ENCODE measurements at regions not wholly inside any gene's neighbourhood (a gene's known extent, or its start where the extent isn't known, plus 50 kb on each side); places are given as distances from the start of the nearest gene placed in this dataset.

DNA sequence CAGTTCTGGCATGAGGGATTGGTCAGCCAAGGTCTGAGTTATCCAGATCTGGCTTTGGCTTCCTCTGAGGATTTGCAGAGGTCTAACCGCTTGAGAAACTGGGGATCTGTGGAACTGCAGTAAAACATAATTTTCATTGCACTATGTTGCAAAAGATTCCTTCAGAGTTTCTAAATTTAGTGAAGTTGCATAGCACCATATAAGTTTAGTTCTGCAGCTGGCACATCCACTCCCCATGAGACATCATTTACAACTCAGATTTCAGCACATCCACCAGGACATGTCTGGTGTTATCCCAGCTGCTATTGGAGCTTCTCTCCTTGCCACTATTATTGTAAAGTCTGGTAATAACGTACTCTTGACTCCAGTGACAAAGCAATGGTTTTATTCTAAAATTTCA lies 181.5 kb downstream of the CWF19L2 start:
- Histone ChIP-seq H2BK120ac (ENCODE audit: low read depth, low read length) (no peak overlapping the region), H3K23ac (ENCODE audit: low read length) (no peak overlapping the region), H3K9ac (ENCODE audit: low read length) (no peak overlapping the region), H2BK15ac (replicated peaks; ENCODE audit: low read depth) (peak overlapping the region; percentile 13), H3K79me2 (ENCODE audit: control insufficient read depth, insufficient read depth, low read length) (no peaks in the 10 kb centered on the region), H2BK5ac (ENCODE audit: low read length) (no peak overlapping the region), H3K18ac (ENCODE audit: low read length) (no peak overlapping the region), H2AK5ac (ENCODE audit: low read length) (no peak overlapping the region), H4K8ac (ENCODE audit: low read depth, low read length) (no peak overlapping the region), H4K5ac (ENCODE audit: low read length) (no peak overlapping the region), H3K4me2 (ENCODE audit: low read length) (no peak overlapping the region), H3K4ac (ENCODE audit: low read depth, low read length) (no peak overlapping the region), H3K79me1 (ENCODE audit: low read length) (no peaks in the 10 kb centered on the region), H3K36me3 (ENCODE audit: control insufficient read depth, insufficient read depth, low read length) (no peaks in the 10 kb centered on the region), H3K4me3 (ENCODE audit: low read length) (no peak overlapping the region), H3K27ac (ENCODE audit: low read depth, low read length) (no peak overlapping the region), H3K4me1 (ENCODE audit: control insufficient read depth, low read depth, low read length) (no peaks in the 10 kb centered on the region), H3K27me3 (ENCODE audit: insufficient read depth, low read length, poor library complexity) (no peaks in the 10 kb centered on the region), H3K56ac (ENCODE audit: low read length) (no peak overlapping the region)
- no CpG with 5 or more reads among the region's 2 CpGs for WGBS (ENCODE audit: extremely low coverage, insufficient coverage, low lambda C conversion rate)
- no peak for DNase-seq

DNA sequence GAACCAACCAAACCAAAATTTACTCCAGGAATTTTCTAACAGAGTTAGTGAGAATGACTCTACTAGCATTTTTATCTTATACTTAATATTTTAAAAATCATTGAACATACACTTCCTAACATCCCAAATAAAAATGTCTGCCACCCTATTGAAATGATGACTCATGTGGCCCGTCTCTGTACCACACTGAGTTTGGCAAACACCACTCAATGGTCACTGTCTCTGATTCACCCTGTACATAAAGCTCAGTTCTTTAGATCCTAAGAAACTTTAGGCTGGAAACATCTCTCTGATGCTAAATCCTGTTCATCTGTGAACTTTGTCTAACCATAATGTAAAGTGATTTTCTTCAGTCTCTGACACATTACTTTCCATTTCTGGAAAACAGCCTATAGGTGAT lies 182.0 kb downstream of the CWF19L2 start:
- no peak overlapping the region for H3K56ac ChIP-seq (ENCODE audit: low read length)
- H2AK5ac ChIP-seq (ENCODE audit: low read length), result no peak overlapping the region
- H4K8ac ChIP-seq (ENCODE audit: low read depth, low read length), result no peak overlapping the region
- WGBS (ENCODE audit: extremely low coverage, insufficient coverage, low lambda C conversion rate), result no CpG with 5 or more reads among the region's 1 CpG
- H3K36me3 ChIP-seq (ENCODE audit: control insufficient read depth, insufficient read depth, low read length), result no peaks in the 10 kb centered on the region
- no peak for DNase-seq
- H3K79me1 ChIP-seq (ENCODE audit: low read length), result no peaks in the 10 kb centered on the region
- H3K23ac ChIP-seq (ENCODE audit: low read length), result no peak overlapping the region
- no peak overlapping the region for H3K18ac ChIP-seq (ENCODE audit: low read length)
- H4K5ac ChIP-seq (ENCODE audit: low read length), result no peak overlapping the region
- no peak overlapping the region for H3K27ac ChIP-seq (ENCODE audit: low read depth, low read length)
- H3K9ac ChIP-seq (ENCODE audit: low read length), result no peak overlapping the region
- H2BK5ac ChIP-seq (ENCODE audit: low read length), result no peak overlapping the region
- no peak overlapping the region for H3K4me2 ChIP-seq (ENCODE audit: low read length)
- peak overlapping the region; percentile 13 for H2BK15ac ChIP-seq (replicated peaks; ENCODE audit: low read depth)
- H3K27me3 ChIP-seq (ENCODE audit: insufficient read depth, low read length, poor library complexity), result no peaks in the 10 kb centered on the region
- no peak overlapping the region for H3K4me3 ChIP-seq (ENCODE audit: low read length)
- no peak overlapping the region for H2BK120ac ChIP-seq (ENCODE audit: low read depth, low read length)
- H3K79me2 ChIP-seq (ENCODE audit: control insufficient read depth, insufficient read depth, low read length), result no peaks in the 10 kb centered on the region
- H3K4ac ChIP-seq (ENCODE audit: low read depth, low read length), result no peak overlapping the region
- H3K4me1 ChIP-seq (ENCODE audit: control insufficient read depth, low read depth, low read length), result peaks cover 2% of the 10 kb centered on the region

DNA sequence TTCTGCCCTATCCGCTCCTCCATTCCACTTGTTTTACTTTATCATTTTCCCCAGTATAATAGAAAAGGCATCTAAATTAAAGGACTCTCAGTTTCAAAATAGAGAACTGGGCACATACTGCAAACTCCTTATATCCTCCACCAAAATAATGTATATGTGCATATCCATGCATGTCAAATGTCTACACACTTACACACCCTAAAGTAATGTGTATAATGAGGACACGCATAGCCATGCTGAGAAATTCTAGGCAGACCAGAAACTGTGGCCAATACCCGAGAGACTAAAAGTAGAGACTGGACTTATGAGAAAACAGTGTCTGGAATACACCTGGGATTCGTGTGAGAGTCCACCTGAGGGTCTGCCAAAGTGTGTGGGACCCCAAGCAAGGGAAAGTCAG lies 183.5 kb downstream of the CWF19L2 start:
- H2AK5ac ChIP-seq (ENCODE audit: low read length), result no peak overlapping the region
- no peak overlapping the region for H3K18ac ChIP-seq (ENCODE audit: low read length)
- no peak overlapping the region for H3K27ac ChIP-seq (ENCODE audit: low read depth, low read length)
- H2BK5ac ChIP-seq (ENCODE audit: low read length), result no peak overlapping the region
- no CpG with 5 or more reads among the region's 4 CpGs for WGBS (ENCODE audit: extremely low coverage, insufficient coverage, low lambda C conversion rate)
- no peak overlapping the region for H3K23ac ChIP-seq (ENCODE audit: low read length)
- no peak overlapping the region for H3K9ac ChIP-seq (ENCODE audit: low read length)
- no peaks in the 10 kb centered on the region for H3K27me3 ChIP-seq (ENCODE audit: insufficient read depth, low read length, poor library complexity)
- H2BK15ac ChIP-seq (replicated peaks; ENCODE audit: low read depth), result no peak overlapping the region
- no peaks in the 10 kb centered on the region for H3K36me3 ChIP-seq (ENCODE audit: control insufficient read depth, insufficient read depth, low read length)
- H4K5ac ChIP-seq (ENCODE audit: low read length), result no peak overlapping the region
- no peaks in the 10 kb centered on the region for H3K79me2 ChIP-seq (ENCODE audit: control insufficient read depth, insufficient read depth, low read length)
- no peaks in the 10 kb centered on the region for H3K79me1 ChIP-seq (ENCODE audit: low read length)
- H3K4ac ChIP-seq (ENCODE audit: low read depth, low read length), result peak overlapping the region; percentile 70
- H3K4me1 ChIP-seq (ENCODE audit: control insufficient read depth, low read depth, low read length), result peaks cover 2% of the 10 kb centered on the region
- H3K4me2 ChIP-seq (ENCODE audit: low read length), result no peak overlapping the region
- no peak overlapping the region for H3K56ac ChIP-seq (ENCODE audit: low read length)
- no peak overlapping the region for H3K4me3 ChIP-seq (ENCODE audit: low read length)
- H2BK120ac ChIP-seq (ENCODE audit: low read depth, low read length), result no peak overlapping the region
- no peak for DNase-seq
- no peak overlapping the region for H4K8ac ChIP-seq (ENCODE audit: low read depth, low read length)

DNA sequence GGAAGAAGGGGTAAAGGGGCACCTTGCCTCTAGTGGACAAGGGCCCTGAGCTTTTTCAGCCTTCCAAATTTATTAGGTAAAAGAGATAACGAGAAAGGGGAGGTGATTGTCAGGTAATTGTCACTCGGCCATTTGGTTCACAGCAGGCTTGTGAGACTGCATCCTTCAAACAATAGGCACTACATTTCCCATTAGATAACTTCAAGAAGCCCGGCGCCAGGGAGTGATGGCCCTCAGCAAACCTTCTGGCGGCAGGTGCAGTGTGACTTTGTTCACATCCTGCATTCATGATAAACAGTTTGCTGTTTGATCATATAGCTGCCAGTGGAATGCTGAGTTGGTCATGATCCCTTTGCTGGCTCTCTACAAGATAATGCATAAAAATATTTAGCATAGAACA lies 185.1 kb downstream of the CWF19L2 start:
- H2AK5ac ChIP-seq (ENCODE audit: low read length), result no peak overlapping the region
- no peak overlapping the region for H4K5ac ChIP-seq (ENCODE audit: low read length)
- H3K9ac ChIP-seq (ENCODE audit: low read length), result no peak overlapping the region
- no peaks in the 10 kb centered on the region for H3K79me2 ChIP-seq (ENCODE audit: control insufficient read depth, insufficient read depth, low read length)
- H3K56ac ChIP-seq (ENCODE audit: low read length), result no peak overlapping the region
- no peak overlapping the region for H3K4ac ChIP-seq (ENCODE audit: low read depth, low read length)
- H3K4me2 ChIP-seq (ENCODE audit: low read length), result no peak overlapping the region
- H2BK120ac ChIP-seq (ENCODE audit: low read depth, low read length), result no peak overlapping the region
- H3K18ac ChIP-seq (ENCODE audit: low read length), result no peak overlapping the region
- no peak overlapping the region for H2BK5ac ChIP-seq (ENCODE audit: low read length)
- no peak overlapping the region for H4K8ac ChIP-seq (ENCODE audit: low read depth, low read length)
- no peaks in the 10 kb centered on the region for H3K27me3 ChIP-seq (ENCODE audit: insufficient read depth, low read length, poor library complexity)
- no peak overlapping the region for H2BK15ac ChIP-seq (replicated peaks; ENCODE audit: low read depth)
- no peaks in the 10 kb centered on the region for H3K79me1 ChIP-seq (ENCODE audit: low read length)
- H3K36me3 ChIP-seq (ENCODE audit: control insufficient read depth, insufficient read depth, low read length), result no peaks in the 10 kb centered on the region
- H3K4me1 ChIP-seq (ENCODE audit: control insufficient read depth, low read depth, low read length), result peaks cover 2% of the 10 kb centered on the region
- no peak overlapping the region for H3K23ac ChIP-seq (ENCODE audit: low read length)
- no CpG with 5 or more reads among the region's 5 CpGs for WGBS (ENCODE audit: extremely low coverage, insufficient coverage, low lambda C conversion rate)
- H3K4me3 ChIP-seq (ENCODE audit: low read length), result no peak overlapping the region
- peak; percentile 90 for DNase-seq
- peak overlapping the region; percentile 61 for H3K27ac ChIP-seq (ENCODE audit: low read depth, low read length)

DNA sequence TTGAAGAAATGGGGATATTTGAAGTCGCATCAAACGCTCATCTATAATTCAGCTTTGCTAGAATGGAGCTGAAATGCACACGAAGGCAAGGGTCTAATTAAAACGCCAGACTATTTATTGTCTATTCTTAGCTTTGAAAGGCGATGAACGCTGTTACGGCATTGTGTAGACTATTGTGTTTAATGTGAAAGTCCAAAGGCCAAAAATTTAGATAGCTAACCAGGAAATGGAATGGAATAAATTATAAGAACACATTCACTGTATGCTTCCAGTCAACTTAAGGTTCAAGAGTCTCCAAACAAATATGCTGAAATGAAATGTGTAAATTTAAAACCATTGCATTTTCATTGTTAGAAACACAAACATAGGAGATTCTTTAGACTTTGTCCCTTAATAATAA lies 186.2 kb downstream of the CWF19L2 start:
- Histone ChIP-seq H3K23ac (ENCODE audit: low read length) (no peak overlapping the region), H2BK120ac (ENCODE audit: low read depth, low read length) (no peak overlapping the region), H3K56ac (ENCODE audit: low read length) (no peak overlapping the region), H3K4ac (ENCODE audit: low read depth, low read length) (no peak overlapping the region), H2BK5ac (ENCODE audit: low read length) (no peak overlapping the region), H2BK15ac (replicated peaks; ENCODE audit: low read depth) (peak overlapping the region; percentile 85), H4K8ac (ENCODE audit: low read depth, low read length) (no peak overlapping the region), H3K79me1 (ENCODE audit: low read length) (no peaks in the 10 kb centered on the region), H3K18ac (ENCODE audit: low read length) (no peak overlapping the region), H3K4me3 (ENCODE audit: low read length) (no peak overlapping the region), H2AK5ac (ENCODE audit: low read length) (no peak overlapping the region), H3K4me1 (ENCODE audit: control insufficient read depth, low read depth, low read length) (peaks cover 2% of the 10 kb centered on the region), H3K4me2 (ENCODE audit: low read length) (no peak overlapping the region), H3K27me3 (ENCODE audit: insufficient read depth, low read length, poor library complexity) (no peaks in the 10 kb centered on the region), H3K36me3 (ENCODE audit: control insufficient read depth, insufficient read depth, low read length) (no peaks in the 10 kb centered on the region), H3K9ac (ENCODE audit: low read length) (no peak overlapping the region), H3K79me2 (ENCODE audit: control insufficient read depth, insufficient read depth, low read length) (no peaks in the 10 kb centered on the region), H4K5ac (ENCODE audit: low read length) (no peak overlapping the region), H3K27ac (ENCODE audit: low read depth, low read length) (no peak overlapping the region)
- no peak for DNase-seq
- WGBS (ENCODE audit: extremely low coverage, insufficient coverage, low lambda C conversion rate), result no CpG with 5 or more reads among the region's 7 CpGs

DNA sequence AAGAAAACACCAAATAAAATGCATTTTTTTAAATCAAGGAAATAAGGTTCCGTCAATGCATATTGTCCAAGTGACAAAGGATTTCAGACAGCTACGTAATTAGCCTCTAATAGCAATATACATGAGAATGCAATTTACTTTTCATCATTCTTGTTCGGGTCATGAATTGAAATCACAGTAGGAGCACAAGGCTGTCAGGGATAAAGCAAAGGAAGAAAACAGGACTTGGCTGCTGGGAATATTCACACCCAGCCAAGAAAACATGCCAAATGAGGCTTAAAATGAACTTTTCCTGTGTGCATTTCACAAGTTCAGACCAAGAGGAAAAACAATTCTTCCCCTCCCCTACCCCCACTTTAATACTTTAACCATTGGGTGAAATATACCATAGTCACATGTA lies 188.6 kb downstream of the CWF19L2 start:
- Histone ChIP-seq H3K27ac (ENCODE audit: low read depth, low read length) (no peak overlapping the region), H3K18ac (ENCODE audit: low read length) (no peak overlapping the region), H2BK5ac (ENCODE audit: low read length) (no peak overlapping the region), H2BK120ac (ENCODE audit: low read depth, low read length) (no peak overlapping the region), H3K4me2 (ENCODE audit: low read length) (no peak overlapping the region), H3K9ac (ENCODE audit: low read length) (no peak overlapping the region), H3K56ac (ENCODE audit: low read length) (no peak overlapping the region), H3K4me3 (ENCODE audit: low read length) (no peak overlapping the region), H4K5ac (ENCODE audit: low read length) (no peak overlapping the region), H3K4me1 (ENCODE audit: control insufficient read depth, low read depth, low read length) (peaks cover 2% of the 10 kb centered on the region), H3K23ac (ENCODE audit: low read length) (no peak overlapping the region), H3K79me2 (ENCODE audit: control insufficient read depth, insufficient read depth, low read length) (no peaks in the 10 kb centered on the region), H3K4ac (ENCODE audit: low read depth, low read length) (no peak overlapping the region), H4K8ac (ENCODE audit: low read depth, low read length) (no peak overlapping the region), H2BK15ac (replicated peaks; ENCODE audit: low read depth) (no peak overlapping the region), H3K36me3 (ENCODE audit: control insufficient read depth, insufficient read depth, low read length) (no peaks in the 10 kb centered on the region), H3K79me1 (ENCODE audit: low read length) (no peaks in the 10 kb centered on the region), H2AK5ac (ENCODE audit: low read length) (no peak overlapping the region), H3K27me3 (ENCODE audit: insufficient read depth, low read length, poor library complexity) (no peaks in the 10 kb centered on the region)
- DNase-seq, result no peak
- WGBS (ENCODE audit: extremely low coverage, insufficient coverage, low lambda C conversion rate), result no CpG with 5 or more reads among the region's 3 CpGs

Measured in mesendoderm (in vitro differentiated cells).